ENCODE measurements at regions not wholly inside any gene's neighbourhood (a gene's known extent, or its start where the extent isn't known, plus 50 kb on each side); places are given as distances from the start of the nearest gene placed in this dataset.

DNA sequence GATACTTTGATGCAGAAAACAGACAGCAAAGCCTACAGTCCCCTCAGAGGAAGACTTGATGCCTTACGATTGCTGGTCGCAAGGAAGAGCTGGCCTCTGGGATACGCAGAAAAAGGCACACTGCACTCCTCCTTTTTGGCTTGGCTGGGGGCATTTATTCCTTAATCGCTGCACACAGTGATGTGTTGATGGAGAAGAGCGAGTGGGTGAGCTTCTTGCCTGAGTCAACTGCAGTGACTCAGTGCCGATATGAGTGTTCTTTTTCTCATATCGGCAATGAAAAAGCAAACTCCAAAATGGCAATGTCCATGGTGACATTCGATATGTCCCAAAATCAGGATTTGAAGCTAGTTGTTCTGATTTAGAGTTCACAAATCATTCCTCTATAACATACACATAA lies 794.8 kb downstream of the HACE1 start:
- H4K20me1 ChIP-seq (ENCODE audit: insufficient read depth, low read length): no peaks in the 10 kb centered on the region
- TF ChIP-seq, protein P1, sequence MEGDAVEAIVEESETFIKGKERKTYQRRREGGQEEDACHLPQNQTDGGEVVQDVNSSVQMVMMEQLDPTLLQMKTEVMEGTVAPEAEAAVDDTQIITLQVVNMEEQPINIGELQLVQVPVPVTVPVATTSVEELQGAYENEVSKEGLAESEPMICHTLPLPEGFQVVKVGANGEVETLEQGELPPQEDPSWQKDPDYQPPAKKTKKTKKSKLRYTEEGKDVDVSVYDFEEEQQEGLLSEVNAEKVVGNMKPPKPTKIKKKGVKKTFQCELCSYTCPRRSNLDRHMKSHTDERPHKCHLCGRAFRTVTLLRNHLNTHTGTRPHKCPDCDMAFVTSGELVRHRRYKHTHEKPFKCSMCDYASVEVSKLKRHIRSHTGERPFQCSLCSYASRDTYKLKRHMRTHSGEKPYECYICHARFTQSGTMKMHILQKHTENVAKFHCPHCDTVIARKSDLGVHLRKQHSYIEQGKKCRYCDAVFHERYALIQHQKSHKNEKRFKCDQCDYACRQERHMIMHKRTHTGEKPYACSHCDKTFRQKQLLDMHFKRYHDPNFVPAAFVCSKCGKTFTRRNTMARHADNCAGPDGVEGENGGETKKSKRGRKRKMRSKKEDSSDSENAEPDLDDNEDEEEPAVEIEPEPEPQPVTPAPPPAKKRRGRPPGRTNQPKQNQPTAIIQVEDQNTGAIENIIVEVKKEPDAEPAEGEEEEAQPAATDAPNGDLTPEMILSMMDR (IDR thresholded peaks at IDR 0.05; ENCODE audit: low read length): no peak
- TF ChIP-seq EZH2 (IDR thresholded peaks at IDR 0.05; ENCODE audit: borderline replicate concordance, low read length): no peak
- H3K4me2 ChIP-seq (ENCODE audit: low read length): no peak overlapping the region
- no peak overlapping the region for H3K4me3 ChIP-seq (ENCODE audit: low read depth, low read length, poor library complexity, severe bottlenecking)
- no peaks in the 10 kb centered on the region for H3K36me3 ChIP-seq (ENCODE audit: insufficient read depth, low read length)
- no peak overlapping the region for H3K9ac ChIP-seq (ENCODE audit: low read length)
- no peaks in the 10 kb centered on the region for H3K9me2 ChIP-seq (ENCODE audit: low read depth, low read length)
- H3K79me2 ChIP-seq (ENCODE audit: insufficient read depth, low read length): no peaks in the 10 kb centered on the region
- H3K9me3 ChIP-seq (ENCODE audit: low read length): no peaks in the 10 kb centered on the region
- no peak overlapping the region for H2AFZ ChIP-seq (ENCODE audit: low read length)
- H3K27me3 ChIP-seq (ENCODE audit: insufficient read depth, low read length): no peaks in the 10 kb centered on the region
- no peak overlapping the region for H3K27ac ChIP-seq (ENCODE audit: low read depth, low read length, poor library complexity, severe bottlenecking)
- H3K4me1 ChIP-seq (ENCODE audit: insufficient read depth, low read length, severe bottlenecking): no peaks in the 10 kb centered on the region
- no peaks in the 10 kb centered on the region for H3F3A ChIP-seq (ENCODE audit: insufficient read depth, low read length)

- Histone ChIP-seq H4K20me1 (ENCODE audit: insufficient read depth, low read length) (no peaks in the 10 kb centered on the region), H3K4me1 (ENCODE audit: insufficient read depth, low read length, severe bottlenecking) (no peaks in the 10 kb centered on the region), H3K4me2 (ENCODE audit: low read length) (no peak overlapping the region), H3K27me3 (ENCODE audit: insufficient read depth, low read length) (no peaks in the 10 kb centered on the region), H3K27ac (ENCODE audit: low read depth, low read length, poor library complexity, severe bottlenecking) (no peak overlapping the region), H3F3A (ENCODE audit: insufficient read depth, low read length) (no peaks in the 10 kb centered on the region), H3K4me3 (ENCODE audit: low read depth, low read length, poor library complexity, severe bottlenecking) (no peak overlapping the region), H3K9me3 (ENCODE audit: low read length) (no peaks in the 10 kb centered on the region), H3K9me2 (ENCODE audit: low read depth, low read length) (no peaks in the 10 kb centered on the region), H3K36me3 (ENCODE audit: insufficient read depth, low read length) (no peaks in the 10 kb centered on the region), H3K9ac (ENCODE audit: low read length) (no peak overlapping the region), H3K79me2 (ENCODE audit: insufficient read depth, low read length) (no peaks in the 10 kb centered on the region), H2AFZ (ENCODE audit: low read length) (no peak overlapping the region)
- TF ChIP-seq, protein P1 (IDR thresholded peaks at IDR 0.05; ENCODE audit: low read length): no peak
- no peak for TF ChIP-seq EZH2 (IDR thresholded peaks at IDR 0.05; ENCODE audit: borderline replicate concordance, low read length)
Observed at GRCh38 chr6:104050455-104050854, 809.3 kb downstream of the HACE1 start.

- no peaks in the 10 kb centered on the region for H3K79me2 ChIP-seq (ENCODE audit: insufficient read depth, low read length)
- H3F3A ChIP-seq (ENCODE audit: insufficient read depth, low read length): no peaks in the 10 kb centered on the region
- H3K9ac ChIP-seq (ENCODE audit: low read length): no peak overlapping the region
- no peaks in the 10 kb centered on the region for H3K4me1 ChIP-seq (ENCODE audit: insufficient read depth, low read length, severe bottlenecking)
- H2AFZ ChIP-seq (ENCODE audit: low read length): no peak overlapping the region
- H3K4me2 ChIP-seq (ENCODE audit: low read length): no peak overlapping the region
- no peak overlapping the region for H3K4me3 ChIP-seq (ENCODE audit: low read depth, low read length, poor library complexity, severe bottlenecking)
- no peak overlapping the region for H3K27ac ChIP-seq (ENCODE audit: low read depth, low read length, poor library complexity, severe bottlenecking)
- H3K9me2 ChIP-seq (ENCODE audit: low read depth, low read length): no peaks in the 10 kb centered on the region
- H3K9me3 ChIP-seq (ENCODE audit: low read length): no peaks in the 10 kb centered on the region
- H4K20me1 ChIP-seq (ENCODE audit: insufficient read depth, low read length): no peaks in the 10 kb centered on the region
- H3K27me3 ChIP-seq (ENCODE audit: insufficient read depth, low read length): no peaks in the 10 kb centered on the region
- H3K36me3 ChIP-seq (ENCODE audit: insufficient read depth, low read length): no peaks in the 10 kb centered on the region
- TF ChIP-seq, protein P1 (IDR thresholded peaks at IDR 0.05; ENCODE audit: low read length): no peak
Observed at GRCh38 chr6:104046426-104046825, 813.3 kb downstream of the HACE1 start.

Measured in OCI-LY1 (cell line).